Neural crest cell (in vitro differentiated cells): ENCODE measurements at regions not wholly inside any gene's neighbourhood (a gene's known extent, or its start where the extent isn't known, plus 50 kb on each side); places are given as distances from the start of the nearest gene placed in this dataset.

Experiments used
- DNase-seq: peaks from one replicate; pipeline ENCODE4 v3.0.0; 2021; ENCODE audit warnings: low read depth, mixed read lengths, low spot score
- H3K27ac Mint-ChIP-seq: one replicate; pipeline ENCODE4 v1.8.0; 2021; ENCODE audit warnings: mild to moderate bottlenecking, mixed read lengths; ENCODE audit not compliant: unreplicated experiment
- H3K27me3 Mint-ChIP-seq: 2 replicates; pipeline ENCODE4 v1.8.0; 2021; ENCODE audit warnings: low read depth, mild to moderate bottlenecking, mixed read lengths
- H3K36me3 Mint-ChIP-seq: 2 replicates; pipeline ENCODE4 v1.8.0; 2021; ENCODE audit warnings: low read depth, mild to moderate bottlenecking, mixed read lengths
- H3K4me1 Mint-ChIP-seq: 2 replicates; pipeline ENCODE4 v1.8.0; 2021; ENCODE audit warnings: mixed read lengths
- H3K4me3 Mint-ChIP-seq: one replicate; pipeline ENCODE4 v1.8.0; 2021; ENCODE audit warnings: mild to moderate bottlenecking, mixed read lengths
- H3K9me3 Mint-ChIP-seq: 2 replicates; pipeline ENCODE4 v1.8.0; 2021; ENCODE audit warnings: mixed read lengths
- TF ChIP-seq, protein P1 (sequence below): fragments of 200-600 bp; sonication (generic); conservative IDR thresholded peaks from 2 replicates; pipeline ENCODE4 v1.5.0; 2021; ENCODE audit warnings: antibody characterized with exemption, mild to moderate bottlenecking

DNA sequence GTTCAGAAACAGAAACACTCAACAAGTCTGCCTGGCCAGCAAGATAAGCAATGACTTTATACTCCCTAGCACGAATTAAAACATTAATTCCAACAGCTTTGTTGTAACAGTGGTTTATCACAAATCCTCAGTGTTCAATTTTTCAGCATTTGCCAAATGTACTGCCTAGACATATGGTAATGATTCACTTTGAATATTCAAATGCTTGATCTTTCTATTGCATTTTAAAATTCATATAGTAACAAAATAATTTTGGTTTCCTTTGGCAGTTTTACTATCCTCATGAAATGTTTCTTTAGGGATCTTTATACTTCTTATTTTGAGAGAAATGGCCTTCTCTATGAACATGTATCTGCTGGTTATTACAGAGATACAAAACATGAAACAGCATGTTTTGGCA lies 851.8 kb upstream of the NXPH2 start:
- TF ChIP-seq, protein P1, sequence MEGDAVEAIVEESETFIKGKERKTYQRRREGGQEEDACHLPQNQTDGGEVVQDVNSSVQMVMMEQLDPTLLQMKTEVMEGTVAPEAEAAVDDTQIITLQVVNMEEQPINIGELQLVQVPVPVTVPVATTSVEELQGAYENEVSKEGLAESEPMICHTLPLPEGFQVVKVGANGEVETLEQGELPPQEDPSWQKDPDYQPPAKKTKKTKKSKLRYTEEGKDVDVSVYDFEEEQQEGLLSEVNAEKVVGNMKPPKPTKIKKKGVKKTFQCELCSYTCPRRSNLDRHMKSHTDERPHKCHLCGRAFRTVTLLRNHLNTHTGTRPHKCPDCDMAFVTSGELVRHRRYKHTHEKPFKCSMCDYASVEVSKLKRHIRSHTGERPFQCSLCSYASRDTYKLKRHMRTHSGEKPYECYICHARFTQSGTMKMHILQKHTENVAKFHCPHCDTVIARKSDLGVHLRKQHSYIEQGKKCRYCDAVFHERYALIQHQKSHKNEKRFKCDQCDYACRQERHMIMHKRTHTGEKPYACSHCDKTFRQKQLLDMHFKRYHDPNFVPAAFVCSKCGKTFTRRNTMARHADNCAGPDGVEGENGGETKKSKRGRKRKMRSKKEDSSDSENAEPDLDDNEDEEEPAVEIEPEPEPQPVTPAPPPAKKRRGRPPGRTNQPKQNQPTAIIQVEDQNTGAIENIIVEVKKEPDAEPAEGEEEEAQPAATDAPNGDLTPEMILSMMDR: no peak
- DNase-seq: no peak
- H3K9me3 Mint-ChIP-seq: peaks cover 2% of the 10 kb centered on the region
- H3K4me1 Mint-ChIP-seq: no peaks in the 10 kb centered on the region
- no peak overlapping the region for H3K27ac Mint-ChIP-seq
- no peak overlapping the region for H3K4me3 Mint-ChIP-seq
- H3K27me3 Mint-ChIP-seq: no peaks in the 10 kb centered on the region
- no peaks in the 10 kb centered on the region for H3K36me3 Mint-ChIP-seq

DNA sequence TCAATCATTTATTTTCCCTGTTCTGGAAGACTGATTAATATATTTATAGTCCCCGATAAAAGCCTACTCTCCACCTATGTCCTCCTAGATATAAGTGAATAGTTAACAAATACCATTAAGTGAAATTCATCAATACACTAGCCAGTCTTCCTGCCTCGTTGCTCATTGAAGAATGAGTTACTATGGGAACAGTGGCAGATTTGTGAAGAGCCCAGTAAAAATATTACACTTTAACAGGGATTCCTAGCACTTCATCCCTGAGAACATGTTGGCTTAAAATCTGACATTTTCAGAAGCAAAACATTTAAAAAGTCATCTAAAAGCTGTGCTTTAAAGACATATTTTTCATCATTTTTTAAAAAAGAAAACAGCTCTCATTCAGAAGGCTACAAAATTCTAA lies 848.7 kb upstream of the NXPH2 start:
- Mint-ChIP-seq H3K4me3 (no peak overlapping the region), H3K36me3 (no peaks in the 10 kb centered on the region), H3K4me1 (no peaks in the 10 kb centered on the region), H3K27ac (no peak overlapping the region), H3K9me3 (no peaks in the 10 kb centered on the region), H3K27me3 (no peaks in the 10 kb centered on the region)
- TF ChIP-seq, protein P1: no peak
- DNase-seq: no peak

DNA sequence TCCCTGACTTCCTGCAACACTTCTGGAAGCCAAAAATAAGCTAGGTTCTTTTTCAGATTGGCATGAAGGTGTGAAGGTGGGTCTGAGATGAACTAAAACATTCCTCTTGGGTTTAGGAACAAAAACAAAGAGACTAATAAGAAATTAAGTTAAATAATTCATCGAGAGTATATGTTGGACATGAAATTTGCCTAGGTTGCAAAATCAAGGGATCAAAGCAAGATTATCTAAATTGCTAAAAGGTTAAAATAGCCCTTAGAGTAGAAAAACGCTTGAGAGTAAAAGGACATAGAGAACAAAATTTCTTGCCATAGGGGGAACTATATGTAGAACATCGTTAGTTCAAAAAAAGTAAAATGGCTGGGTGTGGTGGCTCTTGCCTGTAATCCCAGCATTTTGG lies 845.9 kb upstream of the NXPH2 start:
- Mint-ChIP-seq H3K4me3 (no peak overlapping the region), H3K27me3 (no peaks in the 10 kb centered on the region), H3K9me3 (no peaks in the 10 kb centered on the region), H3K27ac (no peak overlapping the region), H3K36me3 (no peaks in the 10 kb centered on the region), H3K4me1 (no peaks in the 10 kb centered on the region)
- DNase-seq: no peak
- TF ChIP-seq, protein P1: no peak

DNA sequence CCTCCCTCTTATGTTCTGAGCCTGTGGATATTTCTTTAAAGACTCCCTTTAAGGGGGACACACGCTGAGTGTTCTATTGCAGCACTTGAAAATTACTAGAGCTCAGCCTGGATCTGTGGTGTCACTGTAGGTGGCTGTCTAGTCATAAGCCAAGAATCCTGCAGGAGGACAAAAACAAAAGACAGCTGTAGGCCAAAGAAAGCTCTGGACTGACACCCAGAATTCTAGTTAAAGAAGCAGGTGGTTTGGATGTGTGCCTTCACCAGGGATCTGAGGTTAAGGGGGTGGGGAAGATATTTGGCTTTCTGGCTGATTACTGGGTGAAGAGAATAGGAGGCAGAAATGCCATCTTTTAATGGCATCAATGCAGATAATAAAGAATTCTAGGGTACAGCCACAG lies 842.5 kb upstream of the NXPH2 start:
- no peaks in the 10 kb centered on the region for H3K27me3 Mint-ChIP-seq
- peaks cover 10% of the 10 kb centered on the region for H3K9me3 Mint-ChIP-seq
- H3K4me1 Mint-ChIP-seq: no peaks in the 10 kb centered on the region
- no peaks in the 10 kb centered on the region for H3K36me3 Mint-ChIP-seq
- no peak overlapping the region for H3K27ac Mint-ChIP-seq
- DNase-seq: no peak
- TF ChIP-seq, protein P1: no peak
- H3K4me3 Mint-ChIP-seq: no peak overlapping the region

DNA sequence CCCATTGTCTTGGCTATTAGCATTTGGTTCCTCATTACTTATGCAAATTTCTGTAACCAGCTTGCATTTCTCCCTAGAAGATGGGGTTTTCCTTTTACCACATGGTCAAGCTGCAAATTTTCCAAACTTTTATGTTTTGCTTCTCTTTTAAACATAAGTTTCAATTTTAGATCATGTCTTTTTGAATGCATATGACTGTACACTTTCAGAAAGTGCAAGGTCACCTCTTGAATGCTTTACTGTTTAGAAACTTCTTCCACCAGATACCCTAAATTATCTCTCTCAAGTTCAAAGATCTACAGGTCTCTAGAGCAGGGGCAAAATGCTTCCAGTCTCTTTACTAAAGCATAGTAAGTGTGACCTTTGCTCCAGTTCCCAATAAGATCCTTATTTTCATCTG lies 837.6 kb upstream of the NXPH2 start:
- Mint-ChIP-seq H3K4me3 (no peak overlapping the region), H3K27me3 (no peaks in the 10 kb centered on the region), H3K27ac (no peak overlapping the region), H3K9me3 (peaks cover 10% of the 10 kb centered on the region), H3K36me3 (peaks cover 3% of the 10 kb centered on the region), H3K4me1 (no peaks in the 10 kb centered on the region)
- no peak for DNase-seq
- TF ChIP-seq, protein P1: no peak

DNA sequence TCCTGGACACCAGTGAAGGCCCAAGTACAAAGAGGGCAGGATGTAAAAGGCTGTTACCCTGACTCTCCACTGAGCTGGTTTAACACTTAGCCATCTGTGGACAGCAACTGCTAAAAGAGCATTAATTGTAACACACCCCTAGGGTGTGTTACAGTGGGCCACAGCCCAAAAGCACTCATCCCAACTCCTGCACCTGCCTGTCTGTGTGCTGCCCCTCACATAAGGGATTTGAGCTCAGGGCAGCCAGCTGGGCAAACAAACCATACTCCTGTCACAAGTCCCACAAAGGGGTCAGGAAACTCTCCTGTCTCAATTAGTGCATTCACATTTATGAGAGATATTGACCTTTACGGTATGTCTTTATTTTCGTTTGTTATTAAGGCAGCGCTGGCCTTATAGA lies 833.1 kb upstream of the NXPH2 start:
- no peak overlapping the region for H3K4me3 Mint-ChIP-seq
- peaks cover 9% of the 10 kb centered on the region for H3K4me1 Mint-ChIP-seq
- TF ChIP-seq, protein P1: no peak
- DNase-seq: no peak
- peaks cover 2% of the 10 kb centered on the region for H3K9me3 Mint-ChIP-seq
- no peaks in the 10 kb centered on the region for H3K27me3 Mint-ChIP-seq
- peaks cover 3% of the 10 kb centered on the region for H3K36me3 Mint-ChIP-seq
- no peak overlapping the region for H3K27ac Mint-ChIP-seq
